Jurkat, Clone E6-1 (cell line): ENCODE measurements at regions not wholly inside any gene's neighbourhood (a gene's known extent, or its start where the extent isn't known, plus 50 kb on each side); places are given as distances from the start of the nearest gene placed in this dataset.
"Not testable (repeated sequence)": the region's sequence is repeated elsewhere in the genome, so short reads cannot be mapped to it uniquely, and the experiment has no call there.

Experiments
- DNase-seq: peaks from one replicate; pipeline ENCODE4 v3.0.0-alpha.2; 2011; ENCODE audit warnings: low read depth, low spot score
- H3K4me3 ChIP-seq: 2 replicates; pipeline ENCODE4 v1.5.1; 2011; ENCODE audit warnings: mild to moderate bottlenecking, low read length, control low read depth, moderate library complexity

DNA sequence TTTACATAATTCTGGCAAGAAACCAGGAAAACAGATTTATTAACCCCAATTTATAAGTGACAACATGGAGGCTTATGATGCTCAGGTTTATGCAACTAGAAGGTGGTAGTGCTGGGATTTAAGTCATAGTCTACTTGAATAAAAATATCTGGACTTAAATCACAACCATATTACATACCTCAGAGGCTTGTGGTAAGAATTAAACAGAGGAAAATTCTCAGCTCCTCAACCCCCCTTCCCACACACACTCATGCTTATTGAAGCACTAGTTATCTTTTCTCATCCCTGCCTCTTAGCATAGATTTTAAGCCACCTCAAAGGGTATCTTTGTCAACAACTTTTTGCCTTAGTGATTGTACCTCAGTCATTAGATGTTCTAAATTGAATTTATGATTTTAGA lies 731.0 kb downstream of the PRELID2 start:
- DNase-seq: no peak

DNA sequence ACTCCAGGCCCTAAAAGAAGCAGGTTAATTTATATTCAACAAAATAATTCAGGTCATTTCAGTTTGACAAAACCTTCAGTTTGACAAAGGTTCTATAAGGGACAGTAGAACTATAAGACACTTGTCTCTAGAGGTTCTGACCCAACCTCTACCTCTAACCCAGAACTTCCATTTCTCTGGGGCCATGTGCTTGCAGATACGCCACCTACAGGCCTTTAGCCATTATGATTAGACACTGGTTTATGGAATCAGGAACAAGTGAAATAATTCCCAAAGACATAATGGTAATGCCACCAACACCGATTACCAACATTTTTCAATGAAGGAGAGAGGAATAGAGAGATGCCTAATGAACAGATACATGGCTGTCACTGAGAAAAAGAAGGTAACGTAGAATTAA lies 733.9 kb downstream of the PRELID2 start:
- no peak overlapping the region for H3K4me3 ChIP-seq
- peak; percentile 1 for DNase-seq

More for the DNA sequence above, 731.0 kb downstream of the PRELID2 start:
- no peak overlapping the region for H3K4me3 ChIP-seq

DNA sequence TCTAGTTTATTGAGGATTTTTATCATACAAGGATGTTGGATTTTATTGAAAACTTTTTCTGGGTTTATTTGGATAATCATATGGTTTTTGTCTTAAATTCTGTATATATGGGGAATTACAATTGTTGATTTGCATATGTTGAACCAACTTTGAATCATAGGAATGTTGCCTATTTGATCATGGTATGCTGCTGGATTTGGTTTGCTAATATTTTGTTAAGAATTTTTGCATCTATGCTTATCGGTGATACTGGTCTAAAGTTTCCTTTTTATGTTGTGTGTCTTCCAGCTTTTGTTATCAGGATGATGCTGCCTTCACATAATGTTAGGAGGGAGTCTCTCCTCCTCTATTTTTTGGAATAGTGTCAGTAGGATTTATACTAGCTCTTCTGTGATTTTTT lies 745.0 kb downstream of the PRELID2 start:
- no peak for DNase-seq
- no peak overlapping the region for H3K4me3 ChIP-seq

DNA sequence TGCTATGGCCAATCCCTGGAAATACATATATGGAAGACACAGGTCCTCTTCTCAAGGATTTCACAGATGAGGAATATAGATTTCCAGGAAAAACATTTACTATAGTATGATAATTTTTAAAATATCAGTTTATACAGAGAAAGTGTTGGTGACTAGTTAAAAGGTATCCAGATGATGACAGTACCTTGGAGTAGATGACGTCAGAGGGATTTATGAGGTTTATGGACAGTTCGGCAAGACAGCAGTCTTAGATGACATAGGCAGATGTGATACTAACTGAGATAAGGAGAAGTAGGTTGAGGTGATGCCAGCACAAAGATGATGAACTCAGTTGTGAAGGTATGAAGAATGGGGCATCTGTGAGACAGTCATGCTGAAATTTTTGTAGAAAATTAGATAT lies 750.3 kb downstream of the PRELID2 start:
- H3K4me3 ChIP-seq: no peak overlapping the region
- DNase-seq: no peak

DNA sequence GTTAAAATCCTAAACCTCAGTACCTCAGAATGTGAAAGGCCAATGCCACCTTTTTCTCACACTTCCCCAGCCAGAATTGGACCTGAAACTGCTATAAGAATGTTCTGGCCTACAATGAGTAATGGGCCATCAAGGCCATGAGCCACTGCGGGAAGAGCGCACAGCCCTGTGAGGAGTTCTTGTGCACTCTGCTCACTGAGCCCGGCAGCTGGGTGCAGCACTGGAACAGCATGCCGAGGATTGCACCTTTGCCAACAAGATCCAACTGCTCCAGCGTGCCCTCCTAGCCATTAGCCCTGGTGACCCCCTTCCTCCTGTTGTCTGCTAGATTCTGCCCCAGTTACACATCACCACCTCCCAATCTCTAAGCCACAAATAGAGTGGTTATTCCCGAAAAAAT lies 758.1 kb downstream of the PRELID2 start:
- no peak for DNase-seq
- no peak overlapping the region for H3K4me3 ChIP-seq

DNA sequence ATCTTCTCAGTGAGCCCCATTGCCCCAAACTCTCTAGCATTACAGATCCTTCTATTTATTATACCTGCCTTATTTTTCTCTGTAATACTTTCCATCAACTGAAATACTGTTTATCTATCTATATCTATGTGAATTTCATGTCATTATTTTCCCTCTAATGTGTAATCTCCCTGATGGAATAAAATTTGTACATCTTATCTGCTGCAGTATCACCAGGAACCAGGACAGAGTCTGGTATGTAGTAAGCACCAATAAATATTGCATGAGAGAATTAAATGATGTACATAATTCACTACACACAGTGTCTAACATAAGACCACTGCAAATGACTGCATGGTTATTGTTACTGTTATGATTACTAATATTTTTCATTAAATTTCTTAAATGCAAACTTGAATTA lies 759.1 kb downstream of the PRELID2 start:
- no peak overlapping the region for H3K4me3 ChIP-seq
- no peak for DNase-seq

DNA sequence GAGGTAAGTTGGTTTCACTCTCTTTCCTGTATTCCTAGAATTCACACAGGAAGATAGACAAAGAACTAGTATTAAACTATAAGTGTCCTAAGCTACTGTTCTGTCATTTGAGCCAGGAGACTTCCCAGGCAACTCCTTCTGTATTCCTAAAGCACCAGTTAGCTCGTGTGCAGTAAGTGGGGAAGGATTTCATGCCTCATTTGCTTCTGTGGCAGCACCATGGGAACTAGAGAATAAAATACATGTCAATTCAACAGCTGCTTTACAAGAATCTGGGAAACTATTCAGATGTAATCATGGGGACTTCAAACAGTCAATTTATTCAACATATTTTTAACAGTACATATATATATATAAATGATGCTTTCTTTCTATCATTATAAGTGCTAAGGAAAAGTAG lies 762.3 kb downstream of the PRELID2 start:
- no peak for DNase-seq

DNA sequence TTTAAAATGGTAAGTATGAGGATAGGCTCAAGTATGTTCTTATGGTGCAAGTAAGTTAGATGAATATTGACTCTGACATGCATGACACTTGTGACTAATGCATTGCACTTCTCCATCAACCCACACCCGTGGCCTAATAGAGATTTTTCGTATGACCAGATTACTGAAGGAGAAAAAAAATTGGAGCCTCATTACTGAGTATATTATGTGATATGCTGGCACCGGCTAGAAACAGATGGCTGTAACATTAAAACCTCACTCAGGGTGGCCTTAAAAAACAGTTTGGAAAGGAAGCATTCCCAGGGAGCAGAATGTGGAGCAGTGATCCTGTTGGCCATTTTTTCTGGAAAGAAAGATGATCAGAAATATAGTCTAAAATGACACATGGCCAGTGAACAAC lies 766.4 kb downstream of the PRELID2 start:
- DNase-seq: no peak
- H3K4me3 ChIP-seq: no peak overlapping the region

More for the DNA sequence above, 762.3 kb downstream of the PRELID2 start:
- H3K4me3 ChIP-seq: no peak overlapping the region

DNA sequence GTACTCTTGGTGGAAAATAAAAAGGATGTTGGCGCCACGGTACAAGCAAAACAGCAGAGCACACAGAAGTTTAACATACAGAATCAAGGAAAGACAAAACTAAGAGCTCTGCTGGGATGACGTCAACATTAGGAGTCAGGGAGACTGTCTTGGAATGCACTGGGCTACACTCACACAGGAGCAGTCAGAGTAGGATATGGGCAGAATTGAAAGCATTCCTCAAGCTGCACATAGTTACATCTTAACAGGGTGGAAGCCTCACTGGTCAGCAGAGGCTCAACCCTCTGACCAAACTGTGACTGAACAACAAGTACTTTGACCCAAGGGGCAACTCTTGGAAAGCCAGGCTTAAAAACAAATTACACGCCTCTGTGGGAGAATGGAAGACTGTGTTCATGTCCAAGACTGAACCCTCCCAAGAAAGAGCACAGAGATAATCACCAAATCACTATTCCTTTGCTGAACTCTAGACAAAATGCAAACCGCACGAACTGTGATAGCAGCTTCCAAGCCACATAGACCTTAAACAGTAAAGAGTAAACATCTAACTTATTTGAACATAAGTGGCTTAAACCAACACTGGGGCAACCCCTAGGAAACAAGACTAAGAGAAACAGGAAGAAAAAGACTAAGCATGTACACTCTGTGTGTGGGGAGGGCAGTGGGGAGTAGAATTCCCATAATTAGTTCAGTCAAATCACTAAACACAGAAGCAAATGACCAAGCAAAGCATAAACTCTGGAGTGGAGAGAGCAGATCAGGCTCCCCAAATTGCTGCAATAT lies 772.7 kb downstream of the PRELID2 start:
- no peak overlapping the region for H3K4me3 ChIP-seq
- DNase-seq: no peak

DNA sequence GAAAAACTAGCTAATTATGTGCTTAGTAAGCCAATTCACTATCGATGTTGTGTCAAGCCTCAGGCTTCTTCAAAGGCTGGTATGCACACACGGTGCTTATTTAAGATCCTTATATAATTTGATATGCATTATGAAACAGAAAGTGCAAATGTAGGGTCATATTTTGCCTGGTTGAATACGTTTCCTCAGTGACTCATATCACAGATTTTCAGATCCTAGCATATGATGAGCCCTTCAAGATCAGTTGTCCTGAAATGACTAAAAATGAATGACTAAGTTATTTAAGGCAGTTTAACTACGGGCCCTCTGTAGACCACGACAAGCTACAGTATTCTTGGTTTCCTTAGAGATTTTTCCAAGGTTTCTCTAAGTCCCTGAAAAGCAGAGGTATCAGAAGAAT lies 778.3 kb downstream of the PRELID2 start:
- no peak overlapping the region for H3K4me3 ChIP-seq
- DNase-seq: no peak

DNA sequence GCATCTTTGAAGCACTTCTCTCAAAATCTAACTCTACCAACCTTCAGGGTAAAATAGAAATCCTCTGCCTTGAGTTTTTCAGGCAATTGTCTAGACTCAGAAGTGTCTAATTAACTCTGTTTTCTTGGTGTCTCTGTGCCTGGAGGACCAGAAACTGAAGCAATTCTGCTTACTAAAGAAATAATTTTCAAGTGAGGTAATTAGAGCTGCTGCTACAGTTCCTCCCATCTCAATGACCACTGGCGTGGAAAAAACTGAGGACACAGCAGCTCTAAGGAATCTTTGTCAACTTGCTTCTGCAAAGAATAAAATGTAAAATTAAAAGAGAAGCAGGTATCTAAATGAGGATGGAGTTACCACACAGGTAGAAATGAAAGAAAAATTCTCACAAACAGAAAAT lies 785.0 kb downstream of the PRELID2 start:
- H3K4me3 ChIP-seq: no peak overlapping the region
- no peak for DNase-seq

DNA sequence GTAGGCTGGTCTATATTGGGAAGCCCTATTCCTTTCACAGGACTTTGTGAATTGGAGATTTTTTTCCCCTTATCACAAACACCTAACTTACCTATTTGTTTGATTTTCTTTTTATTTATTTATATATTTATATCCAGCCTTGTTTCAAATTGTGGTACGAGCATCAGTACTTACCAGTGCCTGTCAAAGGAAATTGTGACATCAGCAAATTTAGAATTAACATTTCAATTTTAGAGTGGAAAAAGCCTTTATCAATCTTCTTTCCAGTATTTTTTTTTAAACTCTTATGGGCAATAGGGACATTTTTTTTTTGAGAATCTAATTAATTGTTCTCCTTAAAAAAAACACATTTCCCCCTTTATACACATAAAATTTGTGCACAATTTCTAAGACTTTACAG lies 790.2 kb downstream of the PRELID2 start:
- H3K4me3 ChIP-seq: no peak overlapping the region
- DNase-seq: no peak

DNA sequence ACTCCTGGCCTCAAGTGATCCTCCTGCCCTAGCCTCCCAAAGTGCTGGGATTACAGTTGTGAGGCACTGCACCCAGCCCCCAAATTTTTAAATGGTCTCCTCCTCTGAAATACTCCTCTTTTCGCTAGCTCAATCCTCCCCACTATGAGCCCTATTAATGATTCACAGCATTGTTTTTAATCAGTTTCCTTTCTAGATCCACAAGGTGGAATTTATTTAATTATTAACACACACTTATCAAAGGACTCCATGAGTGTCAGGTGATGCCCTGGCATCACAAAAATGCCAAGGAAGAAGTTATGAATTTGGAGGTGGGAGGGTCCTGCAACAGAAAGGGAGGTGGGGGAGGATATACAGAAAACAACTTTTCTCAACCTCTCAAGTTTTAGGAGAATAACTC lies 806.5 kb downstream of the PRELID2 start:
- no peak for DNase-seq
- no peak overlapping the region for H3K4me3 ChIP-seq

DNA sequence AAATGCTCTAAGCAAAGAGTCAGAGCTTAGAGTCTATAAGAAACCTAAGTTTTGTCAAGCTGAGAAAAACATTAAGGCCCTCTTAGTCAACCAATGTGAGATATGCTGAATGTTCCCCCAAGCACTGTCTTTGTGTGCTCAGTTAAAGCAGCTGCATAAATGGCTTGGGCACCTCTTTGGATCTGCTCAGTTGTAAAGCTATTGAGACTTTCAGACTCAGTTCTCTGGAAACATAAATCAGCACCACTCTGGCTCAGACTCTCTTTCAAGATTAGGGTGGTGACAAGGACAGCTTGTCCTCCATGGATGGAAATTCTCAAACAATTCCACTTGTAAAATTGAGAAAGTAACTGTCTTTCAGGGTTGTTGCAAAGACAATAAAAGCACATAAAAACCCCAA lies 807.9 kb downstream of the PRELID2 start:
- no peak overlapping the region for H3K4me3 ChIP-seq
- no peak for DNase-seq

DNA sequence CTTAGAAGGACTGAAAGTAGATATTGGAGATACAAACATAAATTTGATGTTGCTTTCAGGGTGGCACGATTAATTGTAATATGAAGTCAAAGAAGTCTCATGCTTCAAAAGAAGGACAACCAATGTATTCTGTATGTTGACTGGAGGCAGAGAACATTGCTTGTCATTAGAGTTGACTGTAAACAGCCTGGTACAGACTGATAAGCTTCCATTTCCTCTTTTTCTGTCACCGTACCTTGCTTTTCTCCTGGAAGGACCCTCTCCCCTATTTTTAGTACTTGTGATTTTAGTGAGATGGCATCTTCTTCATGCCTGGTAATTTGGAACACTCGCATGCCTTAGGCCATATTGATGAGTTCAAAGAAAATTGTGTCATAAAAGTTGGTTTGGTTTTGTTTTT lies 809.4 kb downstream of the PRELID2 start:
- H3K4me3 ChIP-seq: no peak overlapping the region
- no peak for DNase-seq

DNA sequence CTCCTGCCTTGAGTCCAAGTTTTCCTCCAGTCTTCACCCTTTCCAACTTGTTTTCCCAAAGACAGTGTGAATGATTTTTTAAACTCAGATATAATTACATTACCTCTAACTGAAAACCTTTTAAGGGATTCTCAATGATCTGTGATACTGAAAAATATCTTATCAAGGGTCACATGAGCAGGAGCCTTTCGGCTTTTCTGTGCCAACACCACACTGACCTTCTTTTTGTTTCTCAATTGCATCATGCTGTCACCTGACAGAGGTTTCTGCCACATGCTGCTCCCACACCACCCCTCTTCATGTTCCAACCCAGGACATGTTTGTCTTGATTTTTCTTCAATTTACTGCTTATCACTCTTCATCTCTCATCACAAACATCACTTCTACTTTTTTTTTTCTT lies 820.0 kb downstream of the PRELID2 start:
- no peak for DNase-seq

DNA sequence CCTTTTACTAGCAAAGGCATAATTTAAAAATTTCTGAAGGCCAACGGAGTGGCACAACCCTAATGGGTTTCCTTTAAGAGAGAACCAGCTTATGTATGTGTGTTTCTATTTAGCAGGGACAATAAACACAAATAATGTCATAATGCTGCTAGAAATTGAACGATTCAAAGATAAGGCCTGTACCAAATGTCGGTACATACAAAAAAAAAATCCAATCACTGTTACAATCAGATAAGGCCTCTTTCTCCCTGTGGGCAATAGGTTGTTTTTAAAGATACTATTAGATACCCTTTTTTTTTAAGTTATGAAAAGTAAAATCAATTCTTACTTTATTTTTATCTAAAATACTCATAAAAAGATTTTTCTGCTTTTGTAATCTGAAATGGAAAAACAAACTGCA lies 821.0 kb downstream of the PRELID2 start:
- no peak for DNase-seq

More for the DNA sequence above, 820.0 kb downstream of the PRELID2 start:
- H3K4me3 ChIP-seq: no peak overlapping the region

DNA sequence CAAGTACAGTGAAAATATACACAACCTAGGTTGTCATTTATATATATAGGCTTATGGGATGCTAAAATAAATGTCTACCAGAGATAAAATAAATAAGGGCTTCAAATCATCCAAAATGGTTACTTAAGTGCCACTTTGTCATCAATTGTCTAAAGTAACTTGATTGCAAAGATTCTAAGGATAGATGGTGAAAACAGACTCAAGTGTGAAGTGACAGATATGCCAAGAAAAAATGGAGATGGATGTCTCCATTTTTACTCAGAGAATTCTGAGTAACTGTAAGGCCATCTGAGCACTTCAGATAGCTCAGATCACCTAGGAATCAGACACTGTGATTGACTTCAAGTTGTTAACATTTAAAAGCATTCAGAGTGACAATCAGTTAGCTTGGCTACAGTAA lies 824.3 kb downstream of the PRELID2 start:
- DNase-seq: no peak
- no peak overlapping the region for H3K4me3 ChIP-seq

More for the DNA sequence above, 821.0 kb downstream of the PRELID2 start:
- no peak overlapping the region for H3K4me3 ChIP-seq

DNA sequence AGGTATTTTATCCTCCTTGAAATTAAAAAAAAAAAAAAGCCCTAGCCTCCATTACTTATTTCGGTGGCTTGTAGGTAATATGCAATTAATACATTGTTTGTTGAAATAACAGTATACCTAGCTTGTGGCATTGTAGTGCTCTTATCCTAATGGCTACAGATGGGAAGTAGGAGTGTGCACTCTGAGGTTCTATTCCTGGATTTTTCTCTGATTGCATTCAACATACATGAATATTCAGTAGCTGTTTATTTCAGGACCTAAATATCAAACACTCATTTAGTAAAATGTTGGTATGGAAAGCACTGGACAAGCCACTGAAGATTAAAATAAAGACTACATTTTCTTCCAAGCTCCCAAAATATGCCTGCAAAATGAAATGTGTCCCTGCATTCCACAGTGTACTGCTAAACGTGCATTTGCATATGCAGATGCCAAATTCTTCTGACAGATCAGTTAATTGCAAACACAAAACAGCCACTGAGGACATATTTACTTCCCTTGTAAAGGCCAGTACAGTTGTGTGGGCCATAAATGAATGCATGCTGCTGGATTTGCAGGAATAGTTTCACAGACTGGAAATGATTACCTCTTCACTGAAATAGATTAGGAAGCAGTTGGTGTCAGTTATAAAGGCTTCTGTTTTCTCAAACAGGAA lies 826.1 kb downstream of the PRELID2 start:
- H3K4me3 ChIP-seq: no peak overlapping the region
- no peak for DNase-seq

DNA sequence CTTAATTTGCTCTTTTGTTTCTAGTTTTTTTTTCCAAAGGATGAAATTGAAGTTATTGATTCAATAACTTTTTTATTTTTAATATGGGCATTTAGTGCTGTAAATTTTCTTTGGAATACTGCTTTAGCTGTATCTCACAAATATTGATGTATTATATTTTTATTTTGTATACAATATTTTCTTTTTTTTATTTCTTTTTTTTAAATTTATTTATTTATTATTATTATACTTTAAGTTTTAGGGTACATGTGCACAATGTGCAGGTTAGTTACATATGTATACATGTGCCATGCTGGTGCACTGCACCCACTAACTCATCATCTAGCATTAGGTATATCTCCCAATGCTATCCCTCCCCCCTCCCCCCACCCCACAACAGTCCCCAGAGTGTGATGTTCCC lies 823.7 kb downstream of the KCTD16 start:
- DNase-seq: not testable (repeated sequence)

DNA sequence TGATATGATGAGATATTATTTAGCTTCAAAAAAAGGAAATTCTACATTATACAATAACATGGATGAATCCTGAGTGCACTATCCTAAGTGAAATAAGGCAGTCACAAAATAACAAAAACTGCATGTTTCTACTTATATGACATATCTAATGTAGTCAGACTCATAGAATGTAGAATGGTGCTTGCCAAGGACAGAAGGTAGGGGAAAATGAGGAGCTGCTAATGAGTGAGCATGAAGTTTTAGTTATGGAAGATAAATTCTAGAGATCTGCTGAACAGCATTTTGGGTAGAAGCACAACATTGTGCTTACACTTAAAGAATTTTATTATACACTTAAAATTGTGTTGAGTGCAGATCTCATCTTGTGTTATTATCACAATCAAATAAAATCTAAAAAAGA lies 812.4 kb downstream of the KCTD16 start:
- no peak for DNase-seq
- no peak overlapping the region for H3K4me3 ChIP-seq

More for the DNA sequence above, 823.7 kb downstream of the KCTD16 start:
- H3K4me3 ChIP-seq: not testable (repeated sequence)
